ENCODE measurements at regions not wholly inside any gene's neighbourhood (a gene's known extent, or its start where the extent isn't known, plus 50 kb on each side); places are given as distances from the start of the nearest gene placed in this dataset.

DNA sequence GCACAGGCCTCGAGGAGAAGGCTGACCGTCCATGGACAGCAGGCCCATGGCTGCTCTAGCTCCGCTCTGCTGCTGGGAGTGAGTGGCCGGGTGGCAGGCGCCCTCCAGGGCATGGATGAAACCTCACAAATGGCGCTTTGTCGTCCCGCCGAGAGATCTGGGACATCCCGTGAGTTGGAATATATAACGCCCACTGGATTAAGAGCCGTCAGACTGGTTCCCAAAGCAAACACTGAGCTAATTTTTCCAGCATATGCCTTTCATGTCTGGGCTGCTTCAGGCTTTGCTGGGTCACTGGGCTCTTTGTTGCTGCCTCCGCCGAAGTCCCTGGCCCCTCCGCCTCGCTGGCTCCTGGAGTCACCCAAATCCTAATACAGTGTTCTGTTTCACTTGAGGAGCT, 266.3 kb downstream of the FOXL1 start:
- Histone ChIP-seq H3K36me3 (ENCODE audit: insufficient read depth, low read length) (no peaks in the 10 kb centered on the region), H3K9me3 (ENCODE audit: control insufficient read depth in 1 of 2, low read length in 2 of 2) (no peaks in the 10 kb centered on the region), H3K27me3 (ENCODE audit: insufficient read depth, low read length) (no peaks in the 10 kb centered on the region), H3K27ac (ENCODE audit: low read depth, low read length) (no peak overlapping the region), H3K4me3 (ENCODE audit: low read length in 2 of 2) (no peak overlapping the region), H3K4me1 (ENCODE audit: insufficient read depth, low read length) (no peaks in the 10 kb centered on the region)
- ChIA-PET CTCF (ENCODE audit: partially characterized antibody) (no interaction called here), POLR2A (ENCODE audit: partially characterized antibody) (no interaction called here)
- Mint-ChIP-seq H3K27me3 (no peaks in the 10 kb centered on the region), H3K27ac (no peak overlapping the region), H3K36me3 (no peaks in the 10 kb centered on the region), H3K4me3 (no peak overlapping the region), H3K9me3 (peaks cover 0 to 2% (median 0%) of the 10 kb centered on the region in 8 donors), H3K4me1 (no peaks in the 10 kb centered on the region)
- DNase-seq = no peak
- intact Hi-C loops (cut with micrococcal nuclease) = no loop called here

- H3K4me1 ChIP-seq (ENCODE audit: insufficient read depth, low read length) = no peaks in the 10 kb centered on the region
- ChIA-PET CTCF (ENCODE audit: partially characterized antibody) (no interaction called here), POLR2A (ENCODE audit: partially characterized antibody) (no interaction called here)
- H3K27me3 Mint-ChIP-seq = peaks cover 0 to 2% of the 10 kb centered on the region in 2 donors
- DNase-seq = no peak
- intact Hi-C loops (cut with micrococcal nuclease) = no loop called here
- no peak overlapping the region for H3K4me3 Mint-ChIP-seq
- H3K4me1 Mint-ChIP-seq = no peaks in the 10 kb centered on the region
- no peak overlapping the region for H3K27ac ChIP-seq (ENCODE audit: low read depth, low read length)
- H3K9me3 Mint-ChIP-seq = peaks cover 0 to 2% (median 0%) of the 10 kb centered on the region in 8 donors
- no peaks in the 10 kb centered on the region for H3K36me3 ChIP-seq (ENCODE audit: insufficient read depth, low read length)
- no peak overlapping the region for H3K4me3 ChIP-seq (ENCODE audit: low read length in 2 of 2)
- H3K9me3 ChIP-seq (ENCODE audit: control insufficient read depth in 1 of 2, low read length in 2 of 2) = no peaks in the 10 kb centered on the region
- H3K36me3 Mint-ChIP-seq = no peaks in the 10 kb centered on the region
- no peak overlapping the region for H3K27ac Mint-ChIP-seq
- H3K27me3 ChIP-seq (ENCODE audit: insufficient read depth, low read length) = no peaks in the 10 kb centered on the region
Measured at GRCh38 chr16:86846136-86846535, 267.8 kb downstream of the FOXL1 start.

- CTCF ChIA-PET (ENCODE audit: partially characterized antibody) = no interaction called here
- intact Hi-C loops (cut with micrococcal nuclease) = no loop called here
- Mint-ChIP-seq H3K4me3 (no peak overlapping the region), H3K27ac (no peak overlapping the region), H3K36me3 (no peaks in the 10 kb centered on the region), H3K9me3 (peaks cover 0 to 2% (median 0%) of the 10 kb centered on the region in 8 donors), H3K27me3 (peaks cover 0 to 2% of the 10 kb centered on the region in 2 donors), H3K4me1 (no peaks in the 10 kb centered on the region)
- Histone ChIP-seq H3K27me3 (ENCODE audit: insufficient read depth, low read length) (no peaks in the 10 kb centered on the region), H3K36me3 (ENCODE audit: insufficient read depth, low read length) (no peaks in the 10 kb centered on the region), H3K4me3 (ENCODE audit: low read length in 2 of 2) (no peak overlapping the region), H3K4me1 (ENCODE audit: insufficient read depth, low read length) (no peaks in the 10 kb centered on the region), H3K27ac (ENCODE audit: low read depth, low read length) (no peak overlapping the region), H3K9me3 (ENCODE audit: control insufficient read depth in 1 of 2, low read length in 2 of 2) (no peaks in the 10 kb centered on the region)
- no peak for DNase-seq
- POLR2A ChIA-PET (ENCODE audit: partially characterized antibody) = no interaction called here
Measured at GRCh38 chr16:86848821-86849220, 270.5 kb downstream of the FOXL1 start.

GRCh38 chr16:86850670-86851069, 272.3 kb downstream of the FOXL1 start:
- DNase-seq = no peak
- no peaks in the 10 kb centered on the region for H3K36me3 ChIP-seq (ENCODE audit: insufficient read depth, low read length)
- POLR2A ChIA-PET (ENCODE audit: partially characterized antibody) = no interaction called here
- H3K4me3 ChIP-seq (ENCODE audit: low read length in 2 of 2) = no peak overlapping the region
- H3K4me1 ChIP-seq (ENCODE audit: insufficient read depth, low read length) = no peaks in the 10 kb centered on the region
- Mint-ChIP-seq H3K4me1 (no peaks in the 10 kb centered on the region), H3K36me3 (no peaks in the 10 kb centered on the region), H3K27me3 (peaks cover 2 to 4% of the 10 kb centered on the region in 2 donors), H3K9me3 (peaks cover 0 to 4% (median 0%) of the 10 kb centered on the region in 8 donors), H3K27ac (no peak overlapping the region), H3K4me3 (no peak overlapping the region)
- H3K9me3 ChIP-seq (ENCODE audit: control insufficient read depth in 1 of 2, low read length in 2 of 2) = no peaks in the 10 kb centered on the region
- intact Hi-C loops (cut with micrococcal nuclease) = no loop called here
- CTCF ChIA-PET (ENCODE audit: partially characterized antibody) = no interaction called here
- no peaks in the 10 kb centered on the region for H3K27me3 ChIP-seq (ENCODE audit: insufficient read depth, low read length)
- no peak overlapping the region for H3K27ac ChIP-seq (ENCODE audit: low read depth, low read length)

DNA sequence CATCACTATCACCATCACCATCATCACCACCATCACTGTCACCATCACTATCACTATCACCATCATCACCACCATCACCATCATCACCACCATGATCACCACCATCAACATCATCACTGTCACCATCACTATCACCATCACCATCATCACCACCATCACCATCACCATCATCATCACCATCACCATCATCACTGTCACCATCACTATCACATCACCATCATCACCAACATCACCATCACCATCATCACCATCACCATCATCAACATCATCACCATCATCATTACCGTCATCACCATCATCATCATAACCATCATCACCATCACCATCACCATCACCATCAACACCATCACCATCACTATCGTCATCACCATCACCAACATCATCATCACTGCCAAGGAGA, 273.8 kb downstream of the FOXL1 start:
- Histone ChIP-seq H3K4me3 (ENCODE audit: low read length in 2 of 2) (no peak overlapping the region), H3K27me3 (ENCODE audit: insufficient read depth, low read length) (no peaks in the 10 kb centered on the region), H3K9me3 (ENCODE audit: control insufficient read depth in 1 of 2, low read length in 2 of 2) (no peaks in the 10 kb centered on the region), H3K4me1 (ENCODE audit: insufficient read depth, low read length) (no peaks in the 10 kb centered on the region), H3K36me3 (ENCODE audit: insufficient read depth, low read length) (no peaks in the 10 kb centered on the region), H3K27ac (ENCODE audit: low read depth, low read length) (no peak overlapping the region)
- H3K9me3 Mint-ChIP-seq = peaks cover 0 to 4% (median 0%) of the 10 kb centered on the region in 8 donors
- POLR2A ChIA-PET (ENCODE audit: partially characterized antibody) = no interaction called here
- peaks cover 2 to 4% of the 10 kb centered on the region in 2 donors for H3K27me3 Mint-ChIP-seq
- no peaks in the 10 kb centered on the region for H3K36me3 Mint-ChIP-seq
- no peak overlapping the region for H3K4me3 Mint-ChIP-seq
- no peak for DNase-seq
- CTCF ChIA-PET (ENCODE audit: partially characterized antibody) = no interaction called here
- intact Hi-C loops (cut with micrococcal nuclease) = no loop called here
- H3K4me1 Mint-ChIP-seq = no peaks in the 10 kb centered on the region
- H3K27ac Mint-ChIP-seq = no peak overlapping the region

- no peaks in the 10 kb centered on the region for H3K27me3 ChIP-seq (ENCODE audit: insufficient read depth, low read length)
- ChIA-PET POLR2A (ENCODE audit: partially characterized antibody) (no interaction called here), CTCF (ENCODE audit: partially characterized antibody) (no interaction called here)
- no peak for DNase-seq
- Mint-ChIP-seq H3K27ac (no peak overlapping the region), H3K9me3 (peaks cover 0 to 4% (median 0%) of the 10 kb centered on the region in 8 donors), H3K4me1 (no peaks in the 10 kb centered on the region), H3K4me3 (no peak overlapping the region), H3K27me3 (peaks cover 2 to 4% of the 10 kb centered on the region in 2 donors), H3K36me3 (no peaks in the 10 kb centered on the region)
- no peak overlapping the region for H3K4me3 ChIP-seq (ENCODE audit: low read length in 2 of 2)
- H3K9me3 ChIP-seq (ENCODE audit: control insufficient read depth in 1 of 2, low read length in 2 of 2) = no peaks in the 10 kb centered on the region
- no peaks in the 10 kb centered on the region for H3K36me3 ChIP-seq (ENCODE audit: insufficient read depth, low read length)
- no peak overlapping the region for H3K27ac ChIP-seq (ENCODE audit: low read depth, low read length)
- intact Hi-C loops (cut with micrococcal nuclease) = no loop called here
- no peaks in the 10 kb centered on the region for H3K4me1 ChIP-seq (ENCODE audit: insufficient read depth, low read length)
Measured at GRCh38 chr16:86854058-86854621, 275.8 kb downstream of the FOXL1 start.

DNA sequence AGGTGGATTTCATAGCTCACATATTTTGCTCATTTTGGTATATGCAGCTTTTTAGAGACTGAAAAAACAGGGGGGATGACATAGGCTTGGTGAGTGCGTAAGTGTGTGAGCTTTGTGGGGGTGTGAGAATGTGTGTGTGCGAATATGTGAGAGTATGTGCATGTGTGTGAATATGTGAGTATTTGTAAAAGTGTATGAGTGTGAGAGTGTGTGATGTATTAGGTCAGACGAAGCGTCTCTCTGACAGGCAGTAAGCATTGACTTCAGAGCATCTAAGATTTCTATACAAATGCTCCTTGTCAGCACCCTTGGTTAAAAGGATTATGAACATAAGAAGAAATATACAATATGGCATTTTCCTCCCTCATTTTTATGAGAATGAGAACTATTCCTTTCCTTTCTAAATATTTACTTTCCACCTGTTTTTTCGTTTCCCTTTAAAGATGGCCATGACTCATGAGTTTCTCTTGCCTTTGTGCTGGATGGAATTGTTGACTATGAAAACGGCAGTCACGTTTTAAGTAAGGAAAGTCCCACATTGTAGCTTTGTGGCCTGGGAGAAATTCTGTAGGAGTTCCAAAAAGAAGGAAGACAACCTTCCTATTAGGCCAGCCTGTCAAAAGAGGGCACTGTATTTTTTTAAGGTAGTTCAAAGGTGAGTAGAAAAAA, 276.4 kb downstream of the FOXL1 start:
- CTCF ChIA-PET (ENCODE audit: partially characterized antibody) = no interaction called here
- Histone ChIP-seq H3K9me3 (ENCODE audit: control insufficient read depth in 1 of 2, low read length in 2 of 2) (no peaks in the 10 kb centered on the region), H3K36me3 (ENCODE audit: insufficient read depth, low read length) (no peaks in the 10 kb centered on the region), H3K4me1 (ENCODE audit: insufficient read depth, low read length) (no peaks in the 10 kb centered on the region), H3K4me3 (ENCODE audit: low read length in 2 of 2) (no peak overlapping the region), H3K27ac (ENCODE audit: low read depth, low read length) (no peak overlapping the region), H3K27me3 (ENCODE audit: insufficient read depth, low read length) (no peaks in the 10 kb centered on the region)
- H3K4me1 Mint-ChIP-seq = no peaks in the 10 kb centered on the region
- intact Hi-C loops (cut with micrococcal nuclease) = no loop called here
- H3K27me3 Mint-ChIP-seq = peaks cover 2 to 4% of the 10 kb centered on the region in 2 donors
- DNase-seq = no peak
- no peaks in the 10 kb centered on the region for H3K36me3 Mint-ChIP-seq
- no peak overlapping the region for H3K4me3 Mint-ChIP-seq
- POLR2A ChIA-PET (ENCODE audit: partially characterized antibody) = no interaction called here
- H3K27ac Mint-ChIP-seq = no peak overlapping the region
- peaks cover 0 to 4% (median 0%) of the 10 kb centered on the region in 8 donors for H3K9me3 Mint-ChIP-seq

Measured in CD4-positive, alpha-beta memory T cell (primary cell).